ENCODE measurements at regions not wholly inside any gene's neighbourhood (a gene's known extent, or its start where the extent isn't known, plus 50 kb on each side); places are given as distances from the start of the nearest gene placed in this dataset.

DNA sequence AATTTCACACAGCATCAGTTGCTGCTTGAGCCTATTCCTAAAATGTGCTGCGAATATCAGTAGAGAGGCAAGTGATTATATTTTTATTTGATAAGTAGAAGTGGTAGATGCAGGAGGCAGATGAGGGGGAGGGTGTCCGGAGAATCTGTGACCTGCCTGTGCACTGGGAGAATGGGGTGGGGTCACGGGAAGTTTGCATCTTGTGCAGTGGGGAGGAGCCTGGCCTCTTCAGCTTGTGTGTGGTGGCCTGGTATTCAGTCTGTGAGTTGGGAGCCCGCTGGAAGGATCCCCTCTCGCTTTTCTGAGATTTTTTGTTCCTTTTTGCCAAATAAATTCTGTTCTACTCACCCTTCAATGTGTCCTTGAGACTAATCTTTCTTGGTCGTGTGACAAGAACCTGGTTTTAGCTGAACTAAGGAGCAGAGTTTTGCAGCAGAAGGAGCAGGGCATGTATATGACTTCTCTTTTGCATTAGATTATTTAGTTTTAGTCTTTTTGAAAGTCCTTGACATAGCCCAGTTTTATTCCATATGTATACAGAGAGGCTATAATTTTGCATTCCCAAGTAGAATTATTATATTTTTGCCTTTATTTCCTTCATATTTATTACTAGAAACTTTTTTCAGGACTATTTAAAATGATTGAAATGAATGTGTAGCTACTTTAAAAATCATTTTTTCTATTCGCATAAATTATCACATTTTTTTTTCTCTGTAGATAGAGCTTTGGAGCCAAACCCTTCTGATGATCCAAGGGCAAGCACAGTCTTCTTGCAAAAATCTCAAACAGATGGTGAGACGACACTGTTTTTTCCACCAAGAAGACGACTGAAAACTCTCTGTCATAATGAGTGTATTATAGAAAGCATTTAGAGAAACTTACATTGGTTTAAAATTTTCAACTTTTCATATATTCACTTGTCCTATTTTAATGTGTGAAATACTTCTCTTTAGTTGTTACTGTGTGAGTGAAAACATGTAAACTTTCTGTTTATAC is 1257.2 kb downstream of the UQCRFS1 start:
- TF ChIP-seq POLR2A (IDR thresholded peaks at IDR 0.05; ENCODE audit: low read length) = no peak
- TF ChIP-seq, protein P1, sequence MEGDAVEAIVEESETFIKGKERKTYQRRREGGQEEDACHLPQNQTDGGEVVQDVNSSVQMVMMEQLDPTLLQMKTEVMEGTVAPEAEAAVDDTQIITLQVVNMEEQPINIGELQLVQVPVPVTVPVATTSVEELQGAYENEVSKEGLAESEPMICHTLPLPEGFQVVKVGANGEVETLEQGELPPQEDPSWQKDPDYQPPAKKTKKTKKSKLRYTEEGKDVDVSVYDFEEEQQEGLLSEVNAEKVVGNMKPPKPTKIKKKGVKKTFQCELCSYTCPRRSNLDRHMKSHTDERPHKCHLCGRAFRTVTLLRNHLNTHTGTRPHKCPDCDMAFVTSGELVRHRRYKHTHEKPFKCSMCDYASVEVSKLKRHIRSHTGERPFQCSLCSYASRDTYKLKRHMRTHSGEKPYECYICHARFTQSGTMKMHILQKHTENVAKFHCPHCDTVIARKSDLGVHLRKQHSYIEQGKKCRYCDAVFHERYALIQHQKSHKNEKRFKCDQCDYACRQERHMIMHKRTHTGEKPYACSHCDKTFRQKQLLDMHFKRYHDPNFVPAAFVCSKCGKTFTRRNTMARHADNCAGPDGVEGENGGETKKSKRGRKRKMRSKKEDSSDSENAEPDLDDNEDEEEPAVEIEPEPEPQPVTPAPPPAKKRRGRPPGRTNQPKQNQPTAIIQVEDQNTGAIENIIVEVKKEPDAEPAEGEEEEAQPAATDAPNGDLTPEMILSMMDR (IDR thresholded peaks at IDR 0.05) = no peak
- no peak for TF ChIP-seq TFCP2L1 (CRISPR knock-in tag; IDR thresholded peaks at IDR 0.05)
- TF ChIP-seq, protein P2, sequence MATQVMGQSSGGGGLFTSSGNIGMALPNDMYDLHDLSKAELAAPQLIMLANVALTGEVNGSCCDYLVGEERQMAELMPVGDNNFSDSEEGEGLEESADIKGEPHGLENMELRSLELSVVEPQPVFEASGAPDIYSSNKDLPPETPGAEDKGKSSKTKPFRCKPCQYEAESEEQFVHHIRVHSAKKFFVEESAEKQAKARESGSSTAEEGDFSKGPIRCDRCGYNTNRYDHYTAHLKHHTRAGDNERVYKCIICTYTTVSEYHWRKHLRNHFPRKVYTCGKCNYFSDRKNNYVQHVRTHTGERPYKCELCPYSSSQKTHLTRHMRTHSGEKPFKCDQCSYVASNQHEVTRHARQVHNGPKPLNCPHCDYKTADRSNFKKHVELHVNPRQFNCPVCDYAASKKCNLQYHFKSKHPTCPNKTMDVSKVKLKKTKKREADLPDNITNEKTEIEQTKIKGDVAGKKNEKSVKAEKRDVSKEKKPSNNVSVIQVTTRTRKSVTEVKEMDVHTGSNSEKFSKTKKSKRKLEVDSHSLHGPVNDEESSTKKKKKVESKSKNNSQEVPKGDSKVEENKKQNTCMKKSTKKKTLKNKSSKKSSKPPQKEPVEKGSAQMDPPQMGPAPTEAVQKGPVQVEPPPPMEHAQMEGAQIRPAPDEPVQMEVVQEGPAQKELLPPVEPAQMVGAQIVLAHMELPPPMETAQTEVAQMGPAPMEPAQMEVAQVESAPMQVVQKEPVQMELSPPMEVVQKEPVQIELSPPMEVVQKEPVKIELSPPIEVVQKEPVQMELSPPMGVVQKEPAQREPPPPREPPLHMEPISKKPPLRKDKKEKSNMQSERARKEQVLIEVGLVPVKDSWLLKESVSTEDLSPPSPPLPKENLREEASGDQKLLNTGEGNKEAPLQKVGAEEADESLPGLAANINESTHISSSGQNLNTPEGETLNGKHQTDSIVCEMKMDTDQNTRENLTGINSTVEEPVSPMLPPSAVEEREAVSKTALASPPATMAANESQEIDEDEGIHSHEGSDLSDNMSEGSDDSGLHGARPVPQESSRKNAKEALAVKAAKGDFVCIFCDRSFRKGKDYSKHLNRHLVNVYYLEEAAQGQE (IDR thresholded peaks at IDR 0.05) = no peak
- TF ChIP-seq, protein P3, sequence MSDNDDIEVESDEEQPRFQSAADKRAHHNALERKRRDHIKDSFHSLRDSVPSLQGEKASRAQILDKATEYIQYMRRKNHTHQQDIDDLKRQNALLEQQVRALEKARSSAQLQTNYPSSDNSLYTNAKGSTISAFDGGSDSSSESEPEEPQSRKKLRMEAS (IDR thresholded peaks at IDR 0.05) = no peak
- TF ChIP-seq, protein P4, sequence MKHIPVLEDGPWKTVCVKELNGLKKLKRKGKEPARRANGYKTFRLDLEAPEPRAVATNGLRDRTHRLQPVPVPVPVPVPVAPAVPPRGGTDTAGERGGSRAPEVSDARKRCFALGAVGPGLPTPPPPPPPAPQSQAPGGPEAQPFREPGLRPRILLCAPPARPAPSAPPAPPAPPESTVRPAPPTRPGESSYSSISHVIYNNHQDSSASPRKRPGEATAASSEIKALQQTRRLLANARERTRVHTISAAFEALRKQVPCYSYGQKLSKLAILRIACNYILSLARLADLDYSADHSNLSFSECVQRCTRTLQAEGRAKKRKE (CRISPR knock-in tag; IDR thresholded peaks at IDR 0.05; ENCODE audit: low read depth) = no peak
- no peak for TF ChIP-seq BHLHE40 (IDR thresholded peaks at IDR 0.05; ENCODE audit: low read depth, low read length)
- no peak for TF ChIP-seq MAFK (IDR thresholded peaks at IDR 0.05; ENCODE audit: partially characterized antibody)
- TF ChIP-seq FOXS1 (CRISPR knock-in tag; IDR thresholded peaks at IDR 0.05) = no peak
- no peak for TF ChIP-seq EP300 (IDR thresholded peaks at IDR 0.05)
- no peak for TF ChIP-seq HOXB5 (CRISPR knock-in tag; IDR thresholded peaks at IDR 0.05)
- no peak for TF ChIP-seq RAD21 (conservative IDR thresholded peaks at IDR 0.05 in 1 of 2, IDR thresholded peaks at IDR 0.05 in 1 of 2)
- TF ChIP-seq, protein P5, sequence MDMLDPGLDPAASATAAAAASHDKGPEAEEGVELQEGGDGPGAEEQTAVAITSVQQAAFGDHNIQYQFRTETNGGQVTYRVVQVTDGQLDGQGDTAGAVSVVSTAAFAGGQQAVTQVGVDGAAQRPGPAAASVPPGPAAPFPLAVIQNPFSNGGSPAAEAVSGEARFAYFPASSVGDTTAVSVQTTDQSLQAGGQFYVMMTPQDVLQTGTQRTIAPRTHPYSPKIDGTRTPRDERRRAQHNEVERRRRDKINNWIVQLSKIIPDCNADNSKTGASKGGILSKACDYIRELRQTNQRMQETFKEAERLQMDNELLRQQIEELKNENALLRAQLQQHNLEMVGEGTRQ (IDR thresholded peaks at IDR 0.05) = no peak
- no peak for TF ChIP-seq RARB (CRISPR knock-in tag; IDR thresholded peaks at IDR 0.05)

Measured in A549 (cell line).